H9 (cell line): ENCODE measurements at regions not wholly inside any gene's neighbourhood (a gene's known extent, or its start where the extent isn't known, plus 50 kb on each side); places are given as distances from the start of the nearest gene placed in this dataset.

Source experiments
- DNase-seq: peaks from one replicate; pipeline ENCODE4 v3.0.0-alpha.2; 2017
- H2AFZ ChIP-seq: one replicate; pipeline ENCODE4 v1.6.1; 2013; ENCODE audit warnings: mild to moderate bottlenecking, low read length, control low read depth, moderate library complexity
- H2AK5ac ChIP-seq: 2 replicates; pipeline ENCODE4 v1.6.1; 2013; ENCODE audit warnings: low read length, control low read depth, mixed read lengths; ENCODE audit not compliant: insufficient read length
- H2BK120ac ChIP-seq: one replicate; pipeline ENCODE4 v1.6.1; 2013; ENCODE audit warnings: low read depth, mild to moderate bottlenecking, low read length, control low read depth, inconsistent platforms; ENCODE audit not compliant: poor library complexity, severe bottlenecking
- H2BK12ac ChIP-seq: 2 replicates; pipeline ENCODE4 v1.6.1; 2013; ENCODE audit warnings: low read length, control low read depth, mixed read lengths, low read depth; ENCODE audit not compliant: insufficient read length
- H2BK15ac ChIP-seq: 2 replicates; pipeline ENCODE4 v1.6.1; 2013; ENCODE audit warnings: low read depth, low read length, control low read depth
- H2BK20ac ChIP-seq: one replicate; pipeline ENCODE4 v1.6.1; 2013; ENCODE audit warnings: low read depth, mild to moderate bottlenecking, low read length, control low read depth, inconsistent platforms; ENCODE audit not compliant: poor library complexity, severe bottlenecking
- H2BK5ac ChIP-seq: 2 replicates; pipeline ENCODE4 v1.6.1; 2013; ENCODE audit warnings: low read length, control low read depth, mixed read lengths; ENCODE audit not compliant: insufficient read length
- H3K14ac ChIP-seq: 2 replicates; pipeline ENCODE4 v1.6.1; 2013; ENCODE audit warnings: low read length, control low read depth; ENCODE audit not compliant: insufficient read depth
- H3K18ac ChIP-seq: 2 replicates; pipeline ENCODE4 v1.6.1; 2013; ENCODE audit warnings: low read depth, mild to moderate bottlenecking, mixed read lengths, low read length, control low read depth; ENCODE audit not compliant: insufficient read length
- H3K23ac ChIP-seq: 2 replicates; pipeline ENCODE4 v1.6.1; 2013; ENCODE audit warnings: low read length, control low read depth, mixed read lengths, low read depth; ENCODE audit not compliant: insufficient read length
- H3K23me2 ChIP-seq: 2 replicates; pipeline ENCODE4 v1.6.1; 2013; ENCODE audit warnings: low read depth, mild to moderate bottlenecking, mixed read lengths, low read length, control low read depth; ENCODE audit not compliant: insufficient read length, poor library complexity, severe bottlenecking
- H3K27ac ChIP-seq: 2 replicates; pipeline ENCODE4 v1.5.1; 2013; ENCODE audit warnings: low read length, control low read depth, mixed read lengths, low read depth; ENCODE audit not compliant: insufficient read length
- H3K27me3 ChIP-seq: 2 replicates; pipeline ENCODE4 v1.6.1; 2013; ENCODE audit warnings: low read length, control low read depth, inconsistent platforms; ENCODE audit not compliant: insufficient read depth
- H3K4ac ChIP-seq: 2 replicates; pipeline ENCODE4 v1.6.1; 2013; ENCODE audit warnings: low read depth, mild to moderate bottlenecking, control low read depth, inconsistent platforms, low read length, moderate library complexity
- H3K4me1 ChIP-seq: 2 replicates; pipeline ENCODE4 v1.6.1; 2013; ENCODE audit warnings: low read length, control low read depth, inconsistent platforms; ENCODE audit not compliant: insufficient read depth
- H3K4me2 ChIP-seq: 2 replicates; pipeline ENCODE4 v1.6.1; 2013; ENCODE audit warnings: low read length, control low read depth, mixed read lengths; ENCODE audit not compliant: insufficient read length, insufficient read depth
- H3K56ac ChIP-seq: 2 replicates; pipeline ENCODE4 v1.6.1; 2013; ENCODE audit warnings: low read depth, mild to moderate bottlenecking, mixed read lengths, low read length, control low read depth; ENCODE audit not compliant: insufficient read length
- H3K79me1 ChIP-seq: 2 replicates; pipeline ENCODE4 v1.6.1; 2013; ENCODE audit warnings: low read depth, mild to moderate bottlenecking, moderate library complexity, low read length, control low read depth, inconsistent platforms; ENCODE audit not compliant: insufficient read depth, poor library complexity, severe bottlenecking
- H3K79me2 ChIP-seq: 2 replicates; pipeline ENCODE4 v1.6.1; 2013; ENCODE audit warnings: low read length, control low read depth, inconsistent platforms; ENCODE audit not compliant: insufficient read depth
- H3K9ac ChIP-seq: 2 replicates; pipeline ENCODE4 v1.6.1; 2013; ENCODE audit warnings: low read length, control low read depth, mixed read lengths; ENCODE audit not compliant: insufficient read length; ENCODE audit errors: extremely low read depth
- H3K9me3 ChIP-seq: one replicate; pipeline ENCODE4 v1.6.1; 2013; ENCODE audit warnings: low read depth, low read length, inconsistent platforms; ENCODE audit not compliant: control insufficient read depth
- H3T11ph ChIP-seq: one replicate; pipeline ENCODE4 v1.6.1; 2013; ENCODE audit warnings: mild to moderate bottlenecking, low read length, control low read depth, inconsistent platforms
- H4K20me1 ChIP-seq: one replicate; pipeline ENCODE4 v1.6.1; 2013; ENCODE audit not compliant: control insufficient read depth, insufficient read length, insufficient read depth
- H4K5ac ChIP-seq: 2 replicates; pipeline ENCODE4 v1.6.1; 2013; ENCODE audit warnings: low read depth, mild to moderate bottlenecking, mixed read lengths, low read length, control low read depth; ENCODE audit not compliant: insufficient read length
- H4K8ac ChIP-seq: replicated peaks from 2 replicates; pipeline ENCODE4 v1.6.1; 2013; ENCODE audit warnings: low read length, control low read depth, mixed read lengths, low read depth; ENCODE audit not compliant: insufficient read length
- H4K91ac ChIP-seq: 2 replicates; pipeline ENCODE4 v1.6.1; 2013; ENCODE audit warnings: low read depth, mild to moderate bottlenecking, moderate library complexity, mixed read lengths, low read length, control low read depth; ENCODE audit not compliant: insufficient read length
- H3K27ac Mint-ChIP-seq, 3 experiments: 2 replicates in 2 of 3; 3 replicates in 1 of 3; pipeline ENCODE4 v1.8.0; 2020 to 2021; ENCODE audit warnings: mixed read lengths in 3 of 3, mild to moderate bottlenecking in 1 of 3, moderate library complexity in 1 of 3
- H3K27me3 Mint-ChIP-seq: 2 replicates; pipeline ENCODE4 v1.8.0; 2021; ENCODE audit warnings: low read depth, mild to moderate bottlenecking, moderate library complexity, mixed read lengths
- H3K36me3 Mint-ChIP-seq, 3 experiments: 2 replicates in 2 of 3; 3 replicates in 1 of 3; pipeline ENCODE4 v1.8.0; 2020 to 2021; ENCODE audit warnings: low read depth in 3 of 3, mixed read lengths in 3 of 3; ENCODE audit not compliant: insufficient read depth in 1 of 3
- H3K4me1 Mint-ChIP-seq, 2 experiments: 2 replicates each; pipeline ENCODE4 v1.8.0; 2020; ENCODE audit warnings: mixed read lengths in 2 of 2
- H3K4me3 Mint-ChIP-seq, 2 experiments: 2 replicates in 1 of 2; 3 replicates in 1 of 2; pipeline ENCODE4 v1.8.0; 2020 to 2021; ENCODE audit warnings: mild to moderate bottlenecking in 2 of 2, mixed read lengths in 2 of 2, moderate library complexity in 1 of 2
- H3K9me3 Mint-ChIP-seq, 2 experiments: 2 replicates in 1 of 2; 3 replicates in 1 of 2; pipeline ENCODE4 v1.8.0; 2020; ENCODE audit warnings: mild to moderate bottlenecking in 2 of 2, mixed read lengths in 2 of 2, moderate library complexity in 1 of 2
- WGBS: extraction: QIAGEN DNeasy Blood & Tissue Kit; methylation state at CpG from one replicate; pipeline ENCODE4 v1.1.7; 2013; ENCODE audit warnings: missing lambda C conversion rate, low lambda C conversion rate, mixed read lengths; ENCODE audit not compliant: insufficient read length; ENCODE audit errors: extremely low coverage; 5-methylcytosine and 5-hydroxymethylcytosine counted together
- TF ChIP-seq, protein P1 (sequence below): fragments of 200-600 bp; sonication (generic); conservative IDR thresholded peaks from 3 replicates; pipeline ENCODE4 v1.8.0; 2021; ENCODE audit warnings: antibody characterized with exemption, mild to moderate bottlenecking

DNA sequence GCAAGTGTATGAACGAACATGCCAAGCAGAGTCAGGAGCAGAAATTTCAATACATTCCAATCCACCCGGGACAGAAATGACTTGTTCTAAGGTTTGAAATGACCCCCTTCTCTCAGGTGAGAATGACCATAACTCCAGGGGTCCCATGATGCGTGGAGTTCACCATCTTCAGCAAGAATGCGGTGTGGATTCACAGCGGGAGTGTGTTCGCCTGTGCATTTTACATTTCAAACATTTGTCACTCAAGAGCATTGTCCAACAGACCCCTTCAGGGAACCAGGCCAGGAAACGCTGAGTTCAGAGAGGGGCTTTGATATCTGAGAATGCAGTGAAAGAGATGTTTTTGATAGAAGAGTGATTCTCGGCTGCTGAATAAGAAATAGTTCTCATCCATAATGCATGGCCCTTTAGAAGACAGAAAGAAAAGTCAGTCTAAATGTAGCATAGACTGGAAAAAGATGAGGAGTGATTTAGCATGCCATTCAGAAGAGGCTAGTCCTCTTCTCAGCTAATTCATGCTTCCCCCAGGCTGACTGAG is 200.3 kb upstream of the KCNG1 start:
- H3K4me3 Mint-ChIP-seq, result no peak overlapping the region
- Histone ChIP-seq H3K23me2 (no peaks in the 10 kb centered on the region), H2AFZ (no peak overlapping the region), H4K8ac (no peak overlapping the region), H3K79me1 (no peaks in the 10 kb centered on the region), H3K4ac (no peak overlapping the region), H3K9me3 (no peaks in the 10 kb centered on the region), H4K91ac (no peak overlapping the region), H4K20me1 (no peaks in the 10 kb centered on the region), H2BK15ac (no peak overlapping the region), H2BK120ac (no peak overlapping the region), H3K14ac (no peak overlapping the region), H2BK20ac (no peak overlapping the region), H4K5ac (no peak overlapping the region), H3K9ac (no peak overlapping the region), H3K27ac (no peak overlapping the region), H3K23ac (no peak overlapping the region), H2AK5ac (no peak overlapping the region), H2BK5ac (no peak overlapping the region), H3K18ac (no peak overlapping the region), H3K4me2 (no peak overlapping the region), H3K79me2 (no peaks in the 10 kb centered on the region), H3K4me1 (0 out of 2 replicates have a peak, but pooled peaks cover 2% of the 10 kb centered on the region), H3K56ac (no peak overlapping the region), H3T11ph (no peak overlapping the region), H3K27me3 (no peaks in the 10 kb centered on the region; the same call in 1 of the 2 replicates), H2BK12ac (no peak overlapping the region)
- H3K9me3 Mint-ChIP-seq, result peaks cover 4 to 9% of the 10 kb centered on the region in 2 experiments; a peak in 4 of 5 replicates
- WGBS, result no CpG with 5 or more reads among the region's 8 CpGs
- H3K27me3 Mint-ChIP-seq, result peaks cover 35% of the 10 kb centered on the region
- TF ChIP-seq, protein P1, sequence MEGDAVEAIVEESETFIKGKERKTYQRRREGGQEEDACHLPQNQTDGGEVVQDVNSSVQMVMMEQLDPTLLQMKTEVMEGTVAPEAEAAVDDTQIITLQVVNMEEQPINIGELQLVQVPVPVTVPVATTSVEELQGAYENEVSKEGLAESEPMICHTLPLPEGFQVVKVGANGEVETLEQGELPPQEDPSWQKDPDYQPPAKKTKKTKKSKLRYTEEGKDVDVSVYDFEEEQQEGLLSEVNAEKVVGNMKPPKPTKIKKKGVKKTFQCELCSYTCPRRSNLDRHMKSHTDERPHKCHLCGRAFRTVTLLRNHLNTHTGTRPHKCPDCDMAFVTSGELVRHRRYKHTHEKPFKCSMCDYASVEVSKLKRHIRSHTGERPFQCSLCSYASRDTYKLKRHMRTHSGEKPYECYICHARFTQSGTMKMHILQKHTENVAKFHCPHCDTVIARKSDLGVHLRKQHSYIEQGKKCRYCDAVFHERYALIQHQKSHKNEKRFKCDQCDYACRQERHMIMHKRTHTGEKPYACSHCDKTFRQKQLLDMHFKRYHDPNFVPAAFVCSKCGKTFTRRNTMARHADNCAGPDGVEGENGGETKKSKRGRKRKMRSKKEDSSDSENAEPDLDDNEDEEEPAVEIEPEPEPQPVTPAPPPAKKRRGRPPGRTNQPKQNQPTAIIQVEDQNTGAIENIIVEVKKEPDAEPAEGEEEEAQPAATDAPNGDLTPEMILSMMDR, result no peak
- no peak for DNase-seq
- H3K36me3 Mint-ChIP-seq, result peaks cover 4 to 11% (median 9%) of the 10 kb centered on the region in 3 experiments; a peak in 6 of 7 replicates
- peaks cover 40 to 42% of the 10 kb centered on the region in 2 experiments for H3K4me1 Mint-ChIP-seq
- 0 out of 7 replicates have a peak overlapping the region, but pooled peaks of 1 of the 3 experiments have one; percentile 65 for H3K27ac Mint-ChIP-seq
